ENCODE measurements at regions not wholly inside any gene's neighbourhood (a gene's known extent, or its start where the extent isn't known, plus 50 kb on each side); places are given as distances from the start of the nearest gene placed in this dataset.

DNA sequence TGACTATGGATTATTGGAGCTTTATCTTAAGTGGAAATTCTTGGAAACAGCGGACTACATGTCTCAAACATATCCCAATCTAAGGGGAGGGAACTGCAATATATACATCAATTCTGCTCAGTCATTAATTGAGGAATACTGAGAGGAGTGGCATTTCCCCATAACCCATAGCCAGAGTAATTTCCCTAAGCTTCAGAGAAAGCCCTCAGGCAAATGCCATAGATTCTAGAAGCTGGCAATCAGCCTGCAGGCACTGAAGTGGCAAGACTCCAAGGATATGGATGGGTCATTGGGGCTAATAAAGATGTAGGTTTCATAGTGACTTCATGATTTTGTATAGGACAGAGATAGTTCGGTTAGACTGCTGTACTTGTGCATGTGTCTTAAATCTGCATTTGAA is 1960.5 kb upstream of the PIK3C3 start:
- H3K4me1 ChIP-seq (ENCODE audit: insufficient read depth, low read length, severe bottlenecking): no peaks in the 10 kb centered on the region
- H3K79me2 ChIP-seq (ENCODE audit: insufficient read depth, low read length): no peaks in the 10 kb centered on the region
- H3K27me3 ChIP-seq (ENCODE audit: insufficient read depth, low read length): no peaks in the 10 kb centered on the region
- H3F3A ChIP-seq (ENCODE audit: insufficient read depth, low read length): no peaks in the 10 kb centered on the region
- H3K9ac ChIP-seq (ENCODE audit: low read length): no peak overlapping the region
- no peak overlapping the region for H3K4me2 ChIP-seq (ENCODE audit: low read length)
- no peaks in the 10 kb centered on the region for H3K9me3 ChIP-seq (ENCODE audit: low read length)
- H3K9me2 ChIP-seq (ENCODE audit: low read depth, low read length): no peaks in the 10 kb centered on the region
- no peaks in the 10 kb centered on the region for H4K20me1 ChIP-seq (ENCODE audit: insufficient read depth, low read length)
- TF ChIP-seq, protein P1, sequence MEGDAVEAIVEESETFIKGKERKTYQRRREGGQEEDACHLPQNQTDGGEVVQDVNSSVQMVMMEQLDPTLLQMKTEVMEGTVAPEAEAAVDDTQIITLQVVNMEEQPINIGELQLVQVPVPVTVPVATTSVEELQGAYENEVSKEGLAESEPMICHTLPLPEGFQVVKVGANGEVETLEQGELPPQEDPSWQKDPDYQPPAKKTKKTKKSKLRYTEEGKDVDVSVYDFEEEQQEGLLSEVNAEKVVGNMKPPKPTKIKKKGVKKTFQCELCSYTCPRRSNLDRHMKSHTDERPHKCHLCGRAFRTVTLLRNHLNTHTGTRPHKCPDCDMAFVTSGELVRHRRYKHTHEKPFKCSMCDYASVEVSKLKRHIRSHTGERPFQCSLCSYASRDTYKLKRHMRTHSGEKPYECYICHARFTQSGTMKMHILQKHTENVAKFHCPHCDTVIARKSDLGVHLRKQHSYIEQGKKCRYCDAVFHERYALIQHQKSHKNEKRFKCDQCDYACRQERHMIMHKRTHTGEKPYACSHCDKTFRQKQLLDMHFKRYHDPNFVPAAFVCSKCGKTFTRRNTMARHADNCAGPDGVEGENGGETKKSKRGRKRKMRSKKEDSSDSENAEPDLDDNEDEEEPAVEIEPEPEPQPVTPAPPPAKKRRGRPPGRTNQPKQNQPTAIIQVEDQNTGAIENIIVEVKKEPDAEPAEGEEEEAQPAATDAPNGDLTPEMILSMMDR (IDR thresholded peaks at IDR 0.05; ENCODE audit: low read length): no peak
- no peaks in the 10 kb centered on the region for H3K36me3 ChIP-seq (ENCODE audit: insufficient read depth, low read length)
- no peak overlapping the region for H3K4me3 ChIP-seq (ENCODE audit: low read depth, low read length, poor library complexity, severe bottlenecking)
- H2AFZ ChIP-seq (ENCODE audit: low read length): no peak overlapping the region
- H3K27ac ChIP-seq (ENCODE audit: low read depth, low read length, poor library complexity, severe bottlenecking): no peak overlapping the region

- H3F3A ChIP-seq (ENCODE audit: insufficient read depth, low read length): no peaks in the 10 kb centered on the region
- H3K4me2 ChIP-seq (ENCODE audit: low read length): no peak overlapping the region
- no peak for TF ChIP-seq EZH2 (IDR thresholded peaks at IDR 0.05; ENCODE audit: borderline replicate concordance, low read length)
- TF ChIP-seq, protein P1 (IDR thresholded peaks at IDR 0.05; ENCODE audit: low read length): no peak
Observed at GRCh38 chr18:39991696-39992265, 1963.3 kb upstream of the PIK3C3 start.

GRCh38 chr18:39990540-39990939 is 1964.5 kb upstream of the PIK3C3 start:
- no peak overlapping the region for H2AFZ ChIP-seq (ENCODE audit: low read length)
- no peaks in the 10 kb centered on the region for H3K9me2 ChIP-seq (ENCODE audit: low read depth, low read length)
- no peaks in the 10 kb centered on the region for H3K79me2 ChIP-seq (ENCODE audit: insufficient read depth, low read length)
- no peak overlapping the region for H3K4me2 ChIP-seq (ENCODE audit: low read length)
- no peaks in the 10 kb centered on the region for H3K9me3 ChIP-seq (ENCODE audit: low read length)
- H3F3A ChIP-seq (ENCODE audit: insufficient read depth, low read length): no peaks in the 10 kb centered on the region
- no peak for TF ChIP-seq EZH2 (IDR thresholded peaks at IDR 0.05; ENCODE audit: borderline replicate concordance, low read length)
- H3K27me3 ChIP-seq (ENCODE audit: insufficient read depth, low read length): no peaks in the 10 kb centered on the region
- H3K36me3 ChIP-seq (ENCODE audit: insufficient read depth, low read length): no peaks in the 10 kb centered on the region
- no peak overlapping the region for H3K27ac ChIP-seq (ENCODE audit: low read depth, low read length, poor library complexity, severe bottlenecking)
- H4K20me1 ChIP-seq (ENCODE audit: insufficient read depth, low read length): no peaks in the 10 kb centered on the region
- H3K9ac ChIP-seq (ENCODE audit: low read length): no peak overlapping the region
- H3K4me1 ChIP-seq (ENCODE audit: insufficient read depth, low read length, severe bottlenecking): no peaks in the 10 kb centered on the region
- no peak overlapping the region for H3K4me3 ChIP-seq (ENCODE audit: low read depth, low read length, poor library complexity, severe bottlenecking)

More at GRCh38 chr18:39991696-39992265, 1963.3 kb upstream of the PIK3C3 start:
- no peaks in the 10 kb centered on the region for H3K36me3 ChIP-seq (ENCODE audit: insufficient read depth, low read length)
- H2AFZ ChIP-seq (ENCODE audit: low read length): no peak overlapping the region
- H3K27me3 ChIP-seq (ENCODE audit: insufficient read depth, low read length): no peaks in the 10 kb centered on the region
- no peaks in the 10 kb centered on the region for H3K79me2 ChIP-seq (ENCODE audit: insufficient read depth, low read length)
- no peaks in the 10 kb centered on the region for H3K4me1 ChIP-seq (ENCODE audit: insufficient read depth, low read length, severe bottlenecking)
- no peaks in the 10 kb centered on the region for H4K20me1 ChIP-seq (ENCODE audit: insufficient read depth, low read length)
- H3K4me3 ChIP-seq (ENCODE audit: low read depth, low read length, poor library complexity, severe bottlenecking): no peak overlapping the region
- H3K9me3 ChIP-seq (ENCODE audit: low read length): no peaks in the 10 kb centered on the region
- no peak overlapping the region for H3K27ac ChIP-seq (ENCODE audit: low read depth, low read length, poor library complexity, severe bottlenecking)
- H3K9ac ChIP-seq (ENCODE audit: low read length): no peak overlapping the region
- no peaks in the 10 kb centered on the region for H3K9me2 ChIP-seq (ENCODE audit: low read depth, low read length)

DNA sequence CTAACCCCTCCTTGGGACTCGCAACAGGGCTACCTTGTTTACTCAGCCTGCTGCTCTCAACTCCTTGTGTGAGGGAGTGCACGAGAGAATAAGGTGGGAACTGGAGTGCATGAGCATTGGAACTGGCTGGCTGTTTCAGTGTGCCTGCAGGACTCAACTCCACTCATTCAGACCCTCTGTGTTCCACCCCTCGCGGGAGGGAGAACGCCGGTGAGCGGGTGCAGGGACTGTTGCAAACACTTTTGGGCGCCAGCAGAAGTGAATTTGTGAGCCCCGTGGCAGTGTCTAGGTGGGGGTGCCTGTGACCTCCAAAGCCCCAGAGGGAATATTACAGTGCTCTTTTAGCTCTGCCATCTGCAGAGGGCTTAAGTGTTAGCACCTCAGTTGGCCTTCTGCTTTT is 1978.3 kb upstream of the PIK3C3 start:
- Histone ChIP-seq H3K27ac (ENCODE audit: low read depth, low read length, poor library complexity, severe bottlenecking) (no peak overlapping the region), H3K4me2 (ENCODE audit: low read length) (no peak overlapping the region), H3F3A (ENCODE audit: insufficient read depth, low read length) (no peaks in the 10 kb centered on the region), H3K9me2 (ENCODE audit: low read depth, low read length) (no peaks in the 10 kb centered on the region), H3K9me3 (ENCODE audit: low read length) (no peaks in the 10 kb centered on the region), H3K4me1 (ENCODE audit: insufficient read depth, low read length, severe bottlenecking) (no peaks in the 10 kb centered on the region), H3K79me2 (ENCODE audit: insufficient read depth, low read length) (no peaks in the 10 kb centered on the region), H2AFZ (ENCODE audit: low read length) (no peak overlapping the region), H3K27me3 (ENCODE audit: insufficient read depth, low read length) (no peaks in the 10 kb centered on the region), H3K36me3 (ENCODE audit: insufficient read depth, low read length) (no peaks in the 10 kb centered on the region), H4K20me1 (ENCODE audit: insufficient read depth, low read length) (no peaks in the 10 kb centered on the region), H3K4me3 (ENCODE audit: low read depth, low read length, poor library complexity, severe bottlenecking) (no peak overlapping the region), H3K9ac (ENCODE audit: low read length) (no peak overlapping the region)
- TF ChIP-seq, protein P1 (IDR thresholded peaks at IDR 0.05; ENCODE audit: low read length): no peak
- no peak for TF ChIP-seq EZH2 (IDR thresholded peaks at IDR 0.05; ENCODE audit: borderline replicate concordance, low read length)
